ENCODE measurements at regions not wholly inside any gene's neighbourhood (a gene's known extent, or its start where the extent isn't known, plus 50 kb on each side); places are given as distances from the start of the nearest gene placed in this dataset.

GRCh38 chr7:79683185-79683890, 229.9 kb upstream of the MAGI2 start:
- Histone ChIP-seq H3K9me3 (ENCODE audit: low read depth, low read length) (no peaks in the 10 kb centered on the region), H3K9ac (ENCODE audit: insufficient read length) (no peak overlapping the region), H3K4me3 (no peak overlapping the region), H3K36me3 (ENCODE audit: insufficient read depth, low read length) (no peaks in the 10 kb centered on the region), H3K27ac (no peak overlapping the region)
- TF ChIP-seq POLR2AphosphoS5 (IDR thresholded peaks at IDR 0.05; ENCODE audit: borderline replicate concordance, low read depth, low read length) (no peak), FOXP2 (optimal IDR thresholded peaks at IDR 0.05; ENCODE audit: control extremely low read depth, extremely low read length, insufficient read depth) (no peak), EZH2 (IDR thresholded peaks at IDR 0.05) (no peak)
- DNase-seq (ENCODE audit: low read depth, low spot score), result no peak

GRCh38 chr7:79681454-79681853, 228.0 kb upstream of the MAGI2 start:
- Histone ChIP-seq H3K27ac (no peak overlapping the region), H3K9me3 (ENCODE audit: low read depth, low read length) (no peaks in the 10 kb centered on the region), H3K9ac (ENCODE audit: insufficient read length) (no peak overlapping the region), H3K4me3 (no peak overlapping the region), H3K36me3 (ENCODE audit: insufficient read depth, low read length) (no peaks in the 10 kb centered on the region)
- TF ChIP-seq POLR2AphosphoS5 (IDR thresholded peaks at IDR 0.05; ENCODE audit: borderline replicate concordance, low read depth, low read length) (no peak), FOXP2 (optimal IDR thresholded peaks at IDR 0.05; ENCODE audit: control extremely low read depth, extremely low read length, insufficient read depth) (no peak), EZH2 (IDR thresholded peaks at IDR 0.05) (no peak)
- DNase-seq (ENCODE audit: low read depth, low spot score), result no peak

- no peak overlapping the region for H3K4me3 ChIP-seq
- no peak overlapping the region for H3K27ac ChIP-seq
- no peaks in the 10 kb centered on the region for H3K9me3 ChIP-seq (ENCODE audit: low read depth, low read length)
- DNase-seq (ENCODE audit: low read depth, low spot score), result no peak
- no peak overlapping the region for H3K9ac ChIP-seq (ENCODE audit: insufficient read length)
- no peaks in the 10 kb centered on the region for H3K36me3 ChIP-seq (ENCODE audit: insufficient read depth, low read length)
- TF ChIP-seq POLR2AphosphoS5 (IDR thresholded peaks at IDR 0.05; ENCODE audit: borderline replicate concordance, low read depth, low read length) (no peak), EZH2 (IDR thresholded peaks at IDR 0.05) (no peak), FOXP2 (optimal IDR thresholded peaks at IDR 0.05; ENCODE audit: control extremely low read depth, extremely low read length, insufficient read depth) (no peak)
Observed at GRCh38 chr7:79673969-79674368, 220.5 kb upstream of the MAGI2 start.

GRCh38 chr7:79673421-79673820, 220.0 kb upstream of the MAGI2 start:
- no peaks in the 10 kb centered on the region for H3K36me3 ChIP-seq (ENCODE audit: insufficient read depth, low read length)
- no peak overlapping the region for H3K9ac ChIP-seq (ENCODE audit: insufficient read length)
- H3K4me3 ChIP-seq, result no peak overlapping the region
- no peak for DNase-seq (ENCODE audit: low read depth, low spot score)
- no peak overlapping the region for H3K27ac ChIP-seq
- H3K9me3 ChIP-seq (ENCODE audit: low read depth, low read length), result no peaks in the 10 kb centered on the region
- TF ChIP-seq POLR2AphosphoS5 (IDR thresholded peaks at IDR 0.05; ENCODE audit: borderline replicate concordance, low read depth, low read length) (no peak), EZH2 (IDR thresholded peaks at IDR 0.05) (no peak), FOXP2 (optimal IDR thresholded peaks at IDR 0.05; ENCODE audit: control extremely low read depth, extremely low read length, insufficient read depth) (no peak)

DNA sequence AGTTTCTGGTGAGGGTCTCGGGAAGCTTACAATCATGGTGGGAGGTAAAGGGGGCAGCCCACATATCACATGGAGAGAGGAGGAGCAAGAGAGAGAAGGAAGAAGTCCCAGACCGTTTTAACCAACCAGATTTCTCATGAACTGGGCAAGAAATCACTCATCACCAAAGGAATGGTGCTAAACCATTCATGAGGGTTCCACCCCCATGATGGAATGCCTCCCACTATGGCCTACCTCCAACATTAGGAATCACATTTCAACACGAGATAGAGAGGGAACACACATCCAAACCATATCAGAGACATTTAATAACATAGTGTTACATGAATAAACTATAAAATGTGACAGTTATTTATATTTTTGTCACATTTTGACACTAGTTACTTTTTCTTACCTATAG, 214.8 kb upstream of the MAGI2 start:
- no peak for DNase-seq (ENCODE audit: low read depth, low spot score)
- no peak for TF ChIP-seq POLR2AphosphoS5 (IDR thresholded peaks at IDR 0.05; ENCODE audit: borderline replicate concordance, low read depth, low read length)
- no peak for TF ChIP-seq FOXP2 (optimal IDR thresholded peaks at IDR 0.05; ENCODE audit: control extremely low read depth, extremely low read length, insufficient read depth)
- no peak for TF ChIP-seq EZH2 (IDR thresholded peaks at IDR 0.05)
- no peaks in the 10 kb centered on the region for H3K36me3 ChIP-seq (ENCODE audit: insufficient read depth, low read length)
- H3K4me3 ChIP-seq, result no peak overlapping the region
- H3K27ac ChIP-seq, result no peak overlapping the region
- no peaks in the 10 kb centered on the region for H3K9me3 ChIP-seq (ENCODE audit: low read depth, low read length)
- H3K9ac ChIP-seq (ENCODE audit: insufficient read length), result no peak overlapping the region

- H3K4me3 ChIP-seq, result no peak overlapping the region
- no peak for DNase-seq (ENCODE audit: low read depth, low spot score)
- H3K36me3 ChIP-seq (ENCODE audit: insufficient read depth, low read length), result no peaks in the 10 kb centered on the region
- H3K9ac ChIP-seq (ENCODE audit: insufficient read length), result no peak overlapping the region
- H3K27ac ChIP-seq, result no peak overlapping the region
- TF ChIP-seq EZH2 (IDR thresholded peaks at IDR 0.05) (no peak), POLR2AphosphoS5 (IDR thresholded peaks at IDR 0.05; ENCODE audit: borderline replicate concordance, low read depth, low read length) (no peak), FOXP2 (optimal IDR thresholded peaks at IDR 0.05; ENCODE audit: control extremely low read depth, extremely low read length, insufficient read depth) (no peak)
- no peaks in the 10 kb centered on the region for H3K9me3 ChIP-seq (ENCODE audit: low read depth, low read length)
Observed at GRCh38 chr7:79666472-79666871, 213.0 kb upstream of the MAGI2 start.

- no peak overlapping the region for H3K27ac ChIP-seq
- H3K4me3 ChIP-seq, result no peak overlapping the region
- TF ChIP-seq EZH2 (IDR thresholded peaks at IDR 0.05) (no peak), FOXP2 (optimal IDR thresholded peaks at IDR 0.05; ENCODE audit: control extremely low read depth, extremely low read length, insufficient read depth) (no peak), POLR2AphosphoS5 (IDR thresholded peaks at IDR 0.05; ENCODE audit: borderline replicate concordance, low read depth, low read length) (no peak)
- no peak overlapping the region for H3K9ac ChIP-seq (ENCODE audit: insufficient read length)
- H3K36me3 ChIP-seq (ENCODE audit: insufficient read depth, low read length), result no peaks in the 10 kb centered on the region
- H3K9me3 ChIP-seq (ENCODE audit: low read depth, low read length), result no peaks in the 10 kb centered on the region
- no peak for DNase-seq (ENCODE audit: low read depth, low spot score)
Observed at GRCh38 chr7:79664884-79665676, 211.6 kb upstream of the MAGI2 start.

GRCh38 chr7:79658304-79658703, 204.8 kb upstream of the MAGI2 start:
- Histone ChIP-seq H3K9ac (ENCODE audit: insufficient read length) (no peak overlapping the region), H3K27ac (no peak overlapping the region), H3K9me3 (ENCODE audit: low read depth, low read length) (no peaks in the 10 kb centered on the region), H3K36me3 (ENCODE audit: insufficient read depth, low read length) (no peaks in the 10 kb centered on the region), H3K4me3 (no peak overlapping the region)
- DNase-seq (ENCODE audit: low read depth, low spot score), result no peak
- TF ChIP-seq FOXP2 (optimal IDR thresholded peaks at IDR 0.05; ENCODE audit: control extremely low read depth, extremely low read length, insufficient read depth) (no peak), EZH2 (IDR thresholded peaks at IDR 0.05) (no peak), POLR2AphosphoS5 (IDR thresholded peaks at IDR 0.05; ENCODE audit: borderline replicate concordance, low read depth, low read length) (no peak)
